ENCODE measurements at regions not wholly inside any gene's neighbourhood (a gene's known extent, or its start where the extent isn't known, plus 50 kb on each side); places are given as distances from the start of the nearest gene placed in this dataset.
"Not testable (repeated sequence)": the region's sequence is repeated elsewhere in the genome, so short reads cannot be mapped to it uniquely, and the experiment has no call there.

GRCh38 chr2:182665500-182665899 is 50.6 kb upstream of the DNAJC10 start:
- not testable (repeated sequence) for TF ChIP-seq ATF1 (CRISPR knock-in tag; IDR thresholded peaks at IDR 0.05); CTCF (IDR thresholded peaks at IDR 0.05); ZNF425 (CRISPR knock-in tag; conservative IDR thresholded peaks at IDR 0.05); ETV6 (CRISPR knock-in tag; IDR thresholded peaks at IDR 0.05); ATF2 (CRISPR knock-in tag; IDR thresholded peaks at IDR 0.05; ENCODE audit: borderline replicate concordance, low read depth); NR1H2 (CRISPR knock-in tag; IDR thresholded peaks at IDR 0.05); GABPB1 (CRISPR knock-in tag; IDR thresholded peaks at IDR 0.05); MXD4 (CRISPR knock-in tag; IDR thresholded peaks at IDR 0.05; ENCODE audit: borderline replicate concordance); CREM (CRISPR knock-in tag; IDR thresholded peaks at IDR 0.05)

Data from WTC11 (cell line).